Erythroblast (primary cell): ENCODE measurements at regions not wholly inside any gene's neighbourhood (a gene's known extent, or its start where the extent isn't known, plus 50 kb on each side); places are given as distances from the start of the nearest gene placed in this dataset.

Source experiments
- GATA1 ChIP-seq: IDR thresholded peaks from 2 replicates; pipeline ENCODE4 v1.6.1; 2011; ENCODE audit warnings: low read depth, mild to moderate bottlenecking, control low read depth, low read length, moderate library complexity
- POLR2A ChIP-seq: IDR thresholded peaks from 2 replicates; pipeline ENCODE4 v1.6.1; 2011; ENCODE audit warnings: mild to moderate bottlenecking, low read length

- TF ChIP-seq POLR2A, result no peak
- no peak for TF ChIP-seq GATA1
These were observed 289.4 kb downstream of the KCNS3 start for GRCh38 chr2:18167871-18168270.
